Endodermal cell (in vitro differentiated cells): ENCODE measurements at regions not wholly inside any gene's neighbourhood (a gene's known extent, or its start where the extent isn't known, plus 50 kb on each side); places are given as distances from the start of the nearest gene placed in this dataset.
"Not testable (repeated sequence)": the region's sequence is repeated elsewhere in the genome, so short reads cannot be mapped to it uniquely, and the experiment has no call there.

ENCODE experiments used
- DNase-seq: peaks from one replicate; pipeline ENCODE4 v3.0.0-alpha.2; 2017
- H3K27ac ChIP-seq: 2 replicates; pipeline ENCODE4 v1.5.1; 2013; ENCODE audit warnings: mild to moderate bottlenecking, low read depth, low read length, moderate library complexity
- H3K27me3 ChIP-seq: 2 replicates; pipeline ENCODE4 v1.6.1; 2013; ENCODE audit warnings: mild to moderate bottlenecking, low read length, moderate library complexity; ENCODE audit not compliant: insufficient read depth, control insufficient read depth, poor library complexity, severe bottlenecking
- H3K36me3 ChIP-seq: 2 replicates; pipeline ENCODE4 v1.7.0; 2013; ENCODE audit warnings: mild to moderate bottlenecking, low read length, moderate library complexity; ENCODE audit not compliant: control insufficient read depth, insufficient read depth
- H3K4me1 ChIP-seq: one replicate; pipeline ENCODE4 v1.7.0; 2013; ENCODE audit warnings: low read length; ENCODE audit not compliant: control insufficient read depth, insufficient read depth
- H3K4me3 ChIP-seq: 2 replicates; pipeline ENCODE4 v1.5.1; 2013; ENCODE audit warnings: mild to moderate bottlenecking, low read length, moderate library complexity
- H3K9ac ChIP-seq: 2 replicates; pipeline ENCODE4 v1.6.1; 2013; ENCODE audit warnings: mild to moderate bottlenecking, low read length, moderate library complexity; ENCODE audit not compliant: poor library complexity, severe bottlenecking; ENCODE audit errors: extremely low read depth
- H3K9me3 ChIP-seq: 2 replicates; pipeline ENCODE4 v1.6.1; 2013; ENCODE audit warnings: mild to moderate bottlenecking, low read length, moderate library complexity; ENCODE audit not compliant: control insufficient read depth
- H3K27ac Mint-ChIP-seq: 2 replicates; pipeline ENCODE4 v1.8.0; 2020; ENCODE audit warnings: mixed read lengths
- H3K27me3 Mint-ChIP-seq: 2 replicates; pipeline ENCODE4 v1.8.0; 2021; ENCODE audit warnings: mild to moderate bottlenecking, mixed read lengths; ENCODE audit not compliant: insufficient read depth
- H3K36me3 Mint-ChIP-seq: 2 replicates; pipeline ENCODE4 v1.8.0; 2020; ENCODE audit warnings: low read depth, mixed read lengths
- H3K4me1 Mint-ChIP-seq: 2 replicates; pipeline ENCODE4 v1.8.0; 2020; ENCODE audit warnings: mixed read lengths
- H3K4me3 Mint-ChIP-seq: 2 replicates; pipeline ENCODE4 v1.8.0; 2020; ENCODE audit warnings: mild to moderate bottlenecking, moderate library complexity, mixed read lengths
- H3K9me3 Mint-ChIP-seq: 2 replicates; pipeline ENCODE4 v1.8.0; 2020; ENCODE audit warnings: mild to moderate bottlenecking, mixed read lengths
- WGBS, 2 experiments: methylation state at CpG; one replicate each; pipeline versions ENCODE4 v1.1.5 to v1.1.7; 2013; ENCODE audit warnings: missing lambda C conversion rate in 2 of 2, mixed read lengths in 1 of 2; ENCODE audit not compliant: insufficient coverage in 1 of 2, insufficient read length in 1 of 2; 5-methylcytosine and 5-hydroxymethylcytosine counted together
- TF ChIP-seq, protein P1 (sequence below): fragments of 200-600 bp; sonication (generic); conservative IDR thresholded peaks from 2 replicates; pipeline ENCODE4 v1.5.0; 2021; ENCODE audit warnings: antibody characterized with exemption, mild to moderate bottlenecking

DNA sequence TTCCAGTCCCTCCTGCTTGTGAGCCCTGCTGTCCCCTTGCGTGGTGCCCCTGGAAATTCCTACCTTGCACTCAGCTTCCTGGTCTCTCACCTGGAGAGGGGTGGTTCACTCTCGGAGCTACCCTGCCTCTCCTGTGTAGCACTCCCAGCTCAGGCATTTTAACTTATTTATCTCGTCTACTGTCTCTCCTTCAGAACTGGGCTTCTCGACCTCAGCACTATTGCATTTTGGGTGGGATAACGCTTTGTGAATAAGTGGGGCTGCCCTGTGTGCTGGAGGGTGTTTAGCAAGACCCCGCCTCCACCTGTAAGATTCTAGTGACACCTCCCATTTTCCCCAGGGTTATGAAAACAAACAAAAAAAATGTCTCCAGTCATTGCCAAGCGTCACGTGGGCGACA is 56.0 kb upstream of the SORCS2 start:
- H3K9me3 Mint-ChIP-seq = peaks cover 6% of the 10 kb centered on the region
- Histone ChIP-seq H3K36me3 (no peaks in the 10 kb centered on the region), H3K27me3 (no peaks in the 10 kb centered on the region), H3K4me3 (no peak overlapping the region), H3K4me1 (no peaks in the 10 kb centered on the region), H3K9me3 (no peaks in the 10 kb centered on the region), H3K27ac (no peak overlapping the region), H3K9ac (no peak overlapping the region)
- no peaks in the 10 kb centered on the region for H3K36me3 Mint-ChIP-seq
- H3K27me3 Mint-ChIP-seq = peaks cover 3% of the 10 kb centered on the region
- H3K27ac Mint-ChIP-seq = peak overlapping the region; percentile 18
- 73 to 76% methylated on average over 8 to 9 of the region's 9 CpGs for WGBS, 2 experiments
- no peak overlapping the region for H3K4me3 Mint-ChIP-seq
- H3K4me1 Mint-ChIP-seq = peaks cover 5% of the 10 kb centered on the region
- no peak for DNase-seq
- TF ChIP-seq, protein P1, sequence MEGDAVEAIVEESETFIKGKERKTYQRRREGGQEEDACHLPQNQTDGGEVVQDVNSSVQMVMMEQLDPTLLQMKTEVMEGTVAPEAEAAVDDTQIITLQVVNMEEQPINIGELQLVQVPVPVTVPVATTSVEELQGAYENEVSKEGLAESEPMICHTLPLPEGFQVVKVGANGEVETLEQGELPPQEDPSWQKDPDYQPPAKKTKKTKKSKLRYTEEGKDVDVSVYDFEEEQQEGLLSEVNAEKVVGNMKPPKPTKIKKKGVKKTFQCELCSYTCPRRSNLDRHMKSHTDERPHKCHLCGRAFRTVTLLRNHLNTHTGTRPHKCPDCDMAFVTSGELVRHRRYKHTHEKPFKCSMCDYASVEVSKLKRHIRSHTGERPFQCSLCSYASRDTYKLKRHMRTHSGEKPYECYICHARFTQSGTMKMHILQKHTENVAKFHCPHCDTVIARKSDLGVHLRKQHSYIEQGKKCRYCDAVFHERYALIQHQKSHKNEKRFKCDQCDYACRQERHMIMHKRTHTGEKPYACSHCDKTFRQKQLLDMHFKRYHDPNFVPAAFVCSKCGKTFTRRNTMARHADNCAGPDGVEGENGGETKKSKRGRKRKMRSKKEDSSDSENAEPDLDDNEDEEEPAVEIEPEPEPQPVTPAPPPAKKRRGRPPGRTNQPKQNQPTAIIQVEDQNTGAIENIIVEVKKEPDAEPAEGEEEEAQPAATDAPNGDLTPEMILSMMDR = no peak

DNA sequence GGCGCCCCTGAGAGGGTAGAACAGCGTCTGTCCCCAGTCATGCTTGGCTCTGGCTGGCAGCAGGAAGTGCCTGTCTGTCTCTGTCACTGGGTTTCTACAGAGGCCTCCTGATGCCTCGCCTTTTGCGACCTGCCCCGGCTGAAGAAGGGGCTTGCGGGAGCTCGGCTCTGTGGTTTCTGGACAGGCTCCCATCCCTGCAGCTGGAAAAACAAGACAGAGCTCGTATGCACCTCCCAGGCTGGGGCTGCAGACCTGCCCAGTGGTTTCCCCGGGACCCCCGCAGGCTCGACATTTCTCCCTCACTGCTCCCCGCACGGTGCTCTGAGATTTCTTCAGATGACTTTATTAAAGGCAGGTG is 57.0 kb upstream of the SORCS2 start:
- no peaks in the 10 kb centered on the region for H3K27me3 ChIP-seq
- peaks cover 6% of the 10 kb centered on the region for H3K9me3 Mint-ChIP-seq
- no peaks in the 10 kb centered on the region for H3K4me1 ChIP-seq
- peaks cover 3% of the 10 kb centered on the region for H3K27me3 Mint-ChIP-seq
- TF ChIP-seq, protein P1 = no peak
- H3K4me3 ChIP-seq = no peak overlapping the region
- no peak overlapping the region for H3K4me3 Mint-ChIP-seq
- H3K27ac Mint-ChIP-seq = no peak overlapping the region
- WGBS, 2 experiments = 78 to 79% methylated on average over 12 to 13 of the region's 13 CpGs
- no peaks in the 10 kb centered on the region for H3K9me3 ChIP-seq
- peaks cover 5% of the 10 kb centered on the region for H3K4me1 Mint-ChIP-seq
- no peaks in the 10 kb centered on the region for H3K36me3 Mint-ChIP-seq
- no peaks in the 10 kb centered on the region for H3K36me3 ChIP-seq
- H3K9ac ChIP-seq = no peak overlapping the region
- no peak for DNase-seq
- no peak overlapping the region for H3K27ac ChIP-seq

DNA sequence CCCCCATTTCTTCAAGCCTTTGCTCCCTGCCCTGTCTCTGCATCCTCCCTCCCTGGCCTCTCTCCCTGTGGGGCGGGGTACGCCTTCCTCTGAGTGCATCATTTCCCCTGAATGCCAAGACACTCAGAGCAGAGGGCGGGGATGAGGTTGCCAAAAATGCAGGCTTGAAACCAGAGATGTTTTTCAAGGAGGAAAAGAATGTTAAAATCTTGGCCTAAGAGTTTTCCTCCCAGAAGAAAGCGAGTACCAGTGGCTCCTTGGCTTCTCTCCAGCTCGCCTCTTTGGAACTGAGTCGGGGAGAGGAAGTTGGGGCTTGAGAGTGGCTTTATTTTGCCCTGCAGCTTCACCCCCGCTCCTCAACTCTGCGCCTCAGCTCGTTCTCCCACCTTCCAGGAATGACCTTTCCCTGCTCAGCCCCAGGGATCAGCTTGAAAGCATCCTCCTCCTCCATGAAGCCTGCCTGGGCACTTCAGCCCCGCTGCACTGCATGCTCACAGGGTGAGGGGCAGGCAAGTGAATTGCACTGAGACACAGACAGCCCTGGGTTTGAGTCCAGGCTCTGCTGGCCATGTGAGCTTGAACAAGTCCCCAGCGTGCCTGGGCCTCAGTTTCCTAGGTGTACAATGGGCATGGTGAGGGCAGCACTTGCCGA is 57.5 kb upstream of the SORCS2 start:
- H3K4me1 ChIP-seq = no peaks in the 10 kb centered on the region
- Mint-ChIP-seq H3K9me3 (peaks cover 6% of the 10 kb centered on the region), H3K36me3 (no peaks in the 10 kb centered on the region), H3K4me3 (no peak overlapping the region), H3K27me3 (peaks cover 3% of the 10 kb centered on the region), H3K4me1 (peaks cover 5% of the 10 kb centered on the region), H3K27ac (no peak overlapping the region)
- WGBS, 2 experiments = 85 to 88% methylated on average over 10 to 12 of the region's 12 CpGs
- DNase-seq = no peak
- TF ChIP-seq, protein P1 = no peak
- H3K9ac ChIP-seq = no peak overlapping the region
- H3K27ac ChIP-seq = no peak overlapping the region
- H3K4me3 ChIP-seq = no peak overlapping the region
- no peaks in the 10 kb centered on the region for H3K9me3 ChIP-seq
- no peaks in the 10 kb centered on the region for H3K27me3 ChIP-seq
- no peaks in the 10 kb centered on the region for H3K36me3 ChIP-seq

DNA sequence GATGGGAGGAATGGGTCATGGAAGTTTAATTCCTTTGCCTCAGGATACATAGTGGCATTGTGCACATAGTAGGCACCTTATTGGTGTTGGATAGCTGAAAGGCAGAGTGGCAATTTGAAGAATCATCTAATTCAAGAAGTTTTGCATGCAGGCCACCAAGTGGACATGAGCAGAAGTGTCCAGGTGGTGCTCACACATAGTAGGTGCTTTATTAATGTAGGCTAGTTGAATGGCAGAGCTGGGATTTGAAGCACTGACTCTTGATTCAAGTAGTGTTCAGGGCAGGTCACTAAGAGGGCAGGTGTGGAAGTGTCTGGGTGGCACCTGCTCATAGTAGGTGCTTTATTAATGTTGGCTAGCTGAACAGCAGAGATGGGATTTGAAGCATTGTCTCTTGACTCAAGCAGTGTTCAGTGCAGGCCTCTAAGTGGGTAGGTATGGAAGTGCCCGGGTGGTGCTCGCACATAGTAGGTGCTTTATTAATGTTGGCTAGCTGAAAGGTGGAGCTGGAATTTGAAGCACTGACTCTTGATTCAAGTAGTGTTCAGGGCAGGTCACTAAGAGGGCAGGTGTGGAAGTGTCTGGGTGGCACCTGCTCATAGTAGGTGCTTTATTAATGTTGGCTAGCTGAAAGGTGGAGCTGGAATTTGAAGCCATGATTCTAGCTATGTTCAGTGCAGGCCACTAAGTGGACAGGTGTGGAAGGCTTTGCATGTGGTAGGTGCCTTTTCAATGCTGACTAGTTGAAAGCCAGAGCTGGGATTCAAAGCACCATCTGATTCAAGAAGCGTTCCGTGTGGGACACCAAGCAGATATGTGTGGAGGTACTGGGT is 58.3 kb upstream of the SORCS2 start:
- not testable (repeated sequence) for H3K27me3 Mint-ChIP-seq, H3K36me3 ChIP-seq, H3K9ac ChIP-seq, H3K27ac Mint-ChIP-seq, H3K27ac ChIP-seq, H3K4me3 ChIP-seq, H3K9me3 Mint-ChIP-seq, H3K9me3 ChIP-seq, H3K4me1 ChIP-seq, DNase-seq, H3K4me1 Mint-ChIP-seq, H3K36me3 Mint-ChIP-seq, H3K27me3 ChIP-seq, H3K4me3 Mint-ChIP-seq
- WGBS, 2 experiments = 93 to 100% methylated on average over 2 to 4 of the region's 4 CpGs
